Esophagus muscularis mucosa (tissue), 4 donors: ENCODE measurements at regions not wholly inside any gene's neighbourhood (a gene's known extent, or its start where the extent isn't known, plus 50 kb on each side); places are given as distances from the start of the nearest gene placed in this dataset.

Source experiments
- EP300 ChIP-seq: sonication (generic); formaldehyde crosslinking; IDR thresholded peaks from one replicate; pipeline ENCODE4 v1.6.1; 2017; ENCODE audit warnings: antibody characterized with exemption
- POLR2A ChIP-seq: fragments of 450-650 bp; IDR thresholded peaks from one replicate; pipeline ENCODE4 v1.6.1; 2017; ENCODE audit warnings: antibody characterized with exemption, moderate library complexity, mild to moderate bottlenecking, low read depth
- POLR2AphosphoS5 ChIP-seq, 2 donors: sonication (generic); formaldehyde crosslinking; IDR thresholded peaks; one replicate each; pipeline ENCODE4 v1.6.1; 2017; ENCODE audit warnings: antibody characterized with exemption in 2 of 2
- TF ChIP-seq, protein P1 (sequence below), 3 experiments: fragments of 200-600 bp in 2 of 3; fragments of 450-650 bp in 1 of 3; sonication (generic) in 2 of 3; IDR thresholded peaks; one replicate each; pipeline ENCODE4 v1.5.1; 2017 to 2019; ENCODE audit warnings: antibody characterized with exemption in 3 of 3, mild to moderate bottlenecking in 2 of 3, moderate library complexity in 1 of 3

- TF ChIP-seq, protein P1, sequence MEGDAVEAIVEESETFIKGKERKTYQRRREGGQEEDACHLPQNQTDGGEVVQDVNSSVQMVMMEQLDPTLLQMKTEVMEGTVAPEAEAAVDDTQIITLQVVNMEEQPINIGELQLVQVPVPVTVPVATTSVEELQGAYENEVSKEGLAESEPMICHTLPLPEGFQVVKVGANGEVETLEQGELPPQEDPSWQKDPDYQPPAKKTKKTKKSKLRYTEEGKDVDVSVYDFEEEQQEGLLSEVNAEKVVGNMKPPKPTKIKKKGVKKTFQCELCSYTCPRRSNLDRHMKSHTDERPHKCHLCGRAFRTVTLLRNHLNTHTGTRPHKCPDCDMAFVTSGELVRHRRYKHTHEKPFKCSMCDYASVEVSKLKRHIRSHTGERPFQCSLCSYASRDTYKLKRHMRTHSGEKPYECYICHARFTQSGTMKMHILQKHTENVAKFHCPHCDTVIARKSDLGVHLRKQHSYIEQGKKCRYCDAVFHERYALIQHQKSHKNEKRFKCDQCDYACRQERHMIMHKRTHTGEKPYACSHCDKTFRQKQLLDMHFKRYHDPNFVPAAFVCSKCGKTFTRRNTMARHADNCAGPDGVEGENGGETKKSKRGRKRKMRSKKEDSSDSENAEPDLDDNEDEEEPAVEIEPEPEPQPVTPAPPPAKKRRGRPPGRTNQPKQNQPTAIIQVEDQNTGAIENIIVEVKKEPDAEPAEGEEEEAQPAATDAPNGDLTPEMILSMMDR (IDR thresholded peaks at IDR 0.05), result no peak
- no peak for TF ChIP-seq POLR2AphosphoS5 (IDR thresholded peaks at IDR 0.05)
- no peak for TF ChIP-seq EP300
- no peak for TF ChIP-seq POLR2A
Measured at GRCh38 chr13:44133626-44134025, 240.0 kb upstream of the SERP2 start.
